Ascending aorta (tissue), 2 donors: ENCODE measurements at regions not wholly inside any gene's neighbourhood (a gene's known extent, or its start where the extent isn't known, plus 50 kb on each side); places are given as distances from the start of the nearest gene placed in this dataset.

ENCODE experiments used
- DNase-seq, 2 donors: peaks; one replicate each; pipeline ENCODE4 v3.0.0-alpha.2; 2019; ENCODE audit warnings: low spot score in 2 of 2
- H3K27ac ChIP-seq, 2 donors: fragments of 200-600 bp; sonication (generic); one replicate each; pipeline ENCODE4 v1.5.1; 2016 to 2017; ENCODE audit warnings: mild to moderate bottlenecking in 1 of 2
- H3K27me3 ChIP-seq: fragments of 200-600 bp; sonication (generic); one replicate; pipeline ENCODE4 v1.5.1; 2017
- H3K36me3 ChIP-seq, 2 donors: fragments of 200-600 bp; sonication (generic); one replicate each; pipeline ENCODE4 v1.5.1; 2016
- H3K4me1 ChIP-seq, 2 donors: fragments of 200-600 bp; sonication (generic); one replicate each; pipeline ENCODE4 v1.5.1; 2016 to 2017; ENCODE audit warnings: mild to moderate bottlenecking in 1 of 2
- H3K4me3 ChIP-seq, 2 donors: fragments of 200-600 bp; sonication (generic); one replicate each; pipeline ENCODE4 v1.5.1; 2016 to 2017; ENCODE audit warnings: mild to moderate bottlenecking in 1 of 2
- H3K9me3 ChIP-seq, 2 donors: fragments of 200-600 bp; sonication (generic); one replicate each; pipeline ENCODE4 v1.5.1; 2016
- CTCF ChIP-seq, 3 experiments: fragments of 200-600 bp in 2 of 3; fragments of 450-650 bp in 1 of 3; sonication (generic) in 2 of 3; IDR thresholded peaks; one replicate each; pipeline ENCODE4 v1.5.1; 2016 to 2019; ENCODE audit warnings: antibody characterized with exemption in 3 of 3, mild to moderate bottlenecking in 1 of 3, moderate library complexity in 1 of 3
- intact Hi-C: fragments of 100-400 bp; cut with DNase I; formaldehyde crosslinking; loops from one replicate; pipeline ENCODE4 v1.15.1; 2023

- H3K27ac ChIP-seq, result no peak overlapping the region
- intact Hi-C loops, result no loop called here
- H3K4me1 ChIP-seq, result no peaks in the 10 kb centered on the region
- DNase-seq, result no peak
- H3K9me3 ChIP-seq, result no peaks in the 10 kb centered on the region
- no peaks in the 10 kb centered on the region for H3K27me3 ChIP-seq
- no peak overlapping the region for H3K4me3 ChIP-seq
- no peaks in the 10 kb centered on the region for H3K36me3 ChIP-seq
- no peak for TF ChIP-seq CTCF (IDR thresholded peaks at IDR 0.05)
Measured at GRCh38 chr1:166703141-166703540, 136.1 kb upstream of the POGK start.

GRCh38 chr1:166703726-166704462 lies 135.4 kb upstream of the POGK start:
- Histone ChIP-seq H3K36me3 (no peaks in the 10 kb centered on the region), H3K27ac (no peak overlapping the region), H3K4me1 (no peaks in the 10 kb centered on the region), H3K27me3 (no peaks in the 10 kb centered on the region), H3K4me3 (no peak overlapping the region), H3K9me3 (no peaks in the 10 kb centered on the region)
- no peak for TF ChIP-seq CTCF (IDR thresholded peaks at IDR 0.05)
- intact Hi-C loops, result no loop called here
- no peak for DNase-seq

GRCh38 chr1:166705376-166706289 lies 133.6 kb upstream of the POGK start:
- no peak for TF ChIP-seq CTCF (IDR thresholded peaks at IDR 0.05)
- DNase-seq, result no peak
- H3K27ac ChIP-seq, result no peak overlapping the region
- no peaks in the 10 kb centered on the region for H3K9me3 ChIP-seq
- H3K27me3 ChIP-seq, result no peaks in the 10 kb centered on the region
- intact Hi-C loops, result no loop called here
- H3K4me1 ChIP-seq, result no peaks in the 10 kb centered on the region
- no peaks in the 10 kb centered on the region for H3K36me3 ChIP-seq
- H3K4me3 ChIP-seq, result no peak overlapping the region

- DNase-seq, result no peak
- Histone ChIP-seq H3K9me3 (no peaks in the 10 kb centered on the region), H3K4me1 (no peaks in the 10 kb centered on the region), H3K27ac (no peak overlapping the region), H3K36me3 (no peaks in the 10 kb centered on the region), H3K4me3 (no peak overlapping the region), H3K27me3 (no peaks in the 10 kb centered on the region)
- intact Hi-C loops, result no loop called here
- TF ChIP-seq CTCF (IDR thresholded peaks at IDR 0.05), result no peak
Measured at GRCh38 chr1:166716620-166717019, 122.7 kb upstream of the POGK start.

GRCh38 chr1:166721145-166721544 lies 118.1 kb upstream of the POGK start:
- Histone ChIP-seq H3K27ac (no peak overlapping the region), H3K4me1 (no peaks in the 10 kb centered on the region), H3K36me3 (no peaks in the 10 kb centered on the region), H3K27me3 (no peaks in the 10 kb centered on the region), H3K9me3 (no peaks in the 10 kb centered on the region), H3K4me3 (no peak overlapping the region)
- TF ChIP-seq CTCF (IDR thresholded peaks at IDR 0.05), result no peak
- DNase-seq, result no peak
- intact Hi-C loops, result no loop called here
